MM.1S (cell line): ENCODE measurements at regions not wholly inside any gene's neighbourhood (a gene's known extent, or its start where the extent isn't known, plus 50 kb on each side); places are given as distances from the start of the nearest gene placed in this dataset.

ENCODE experiments used
- CTCF ChIP-seq: fragments of 300-600 bp; sonication (generic); IDR thresholded peaks from 2 replicates; pipeline ENCODE4 v1.5.1; 2016; ENCODE audit warnings: antibody characterized with exemption, low read length, mixed read lengths
- EZH2 ChIP-seq: fragments of 300-600 bp; sonication (generic); optimal IDR thresholded peaks from 2 replicates; pipeline ENCODE3; 2017; ENCODE audit warnings: low read depth, mild to moderate bottlenecking, antibody characterized with exemption, low read length, mixed read lengths

GRCh38 chr1:5711956-5712645 lies 280.1 kb downstream of the NPHP4 start:
- TF ChIP-seq CTCF (no peak), EZH2 (no peak)
